HEK293 (cell line): ENCODE measurements at regions not wholly inside any gene's neighbourhood (a gene's known extent, or its start where the extent isn't known, plus 50 kb on each side); places are given as distances from the start of the nearest gene placed in this dataset.

Experiments used
- CTCF ChIA-PET: fragments of 350-600 bp; formaldehyde crosslinking; extraction: SDS; loops from one replicate; lab custom pipeline; 2021; ENCODE audit warnings: antibody characterized with exemption; lab: Yijun Ruan, JAX
- POLR2A ChIA-PET: fragments of 300-600 bp; formaldehyde crosslinking; extraction: SDS; loops from one replicate; lab custom pipeline; 2020; ENCODE audit warnings: antibody characterized with exemption, inconsistent platforms; lab: Yijun Ruan, JAX
- H3K27ac ChIP-seq: fragments of 200-500 bp; sonication (Bioruptor generic); 2 replicates; pipeline ENCODE4 v1.5.1; 2014; ENCODE audit warnings: low read depth, low read length, control low read depth, inconsistent platforms; ENCODE audit errors: extremely low read depth
- H3K36me3 ChIP-seq, 2 experiments: fragments of 200-500 bp in 1 of 2; sonication (Bioruptor generic) in 1 of 2; 1 replicate in 1 of 2; 2 replicates in 1 of 2; pipeline ENCODE4 v1.5.1; 2014 to 2017; ENCODE audit warnings: inconsistent platforms in 2 of 2, low read length in 2 of 2; ENCODE audit not compliant: control insufficient read depth in 2 of 2, insufficient read depth in 1 of 2
- H3K4me1 ChIP-seq: fragments of 200-500 bp; sonication (Bioruptor generic); 2 replicates; pipeline ENCODE4 v1.5.1; 2014; ENCODE audit warnings: mild to moderate bottlenecking, low read length, inconsistent platforms; ENCODE audit not compliant: control insufficient read depth, insufficient read depth
- H3K4me3 ChIP-seq: 2 replicates; pipeline ENCODE4 v1.5.1; 2011; ENCODE audit warnings: low read depth, mild to moderate bottlenecking, control low read depth, low read length, moderate library complexity
- H3K9me3 ChIP-seq: fragments of 200-500 bp; sonication (Bioruptor generic); 2 replicates; pipeline ENCODE4 v1.5.1; 2014; ENCODE audit warnings: low read depth, low read length, inconsistent platforms; ENCODE audit not compliant: control insufficient read depth, insufficient read depth
- BCL6B ChIP-seq: fragments of 450-650 bp; formaldehyde crosslinking; IDR thresholded peaks from 2 replicates; pipeline ENCODE4 v1.5.1; 2017; ENCODE audit warnings: missing biosample characterization, missing genetic modification characterization
- HOXD13 ChIP-seq: sonication (generic); formaldehyde crosslinking; IDR thresholded peaks from 2 replicates; pipeline ENCODE4 v1.8.0; 2022; ENCODE audit warnings: missing genetic modification reagents, borderline replicate concordance
- IKZF3 ChIP-seq: fragments of 450-650 bp; IDR thresholded peaks from 2 replicates; pipeline ENCODE4 v1.5.0; 2018; ENCODE audit warnings: missing biosample characterization, mild to moderate bottlenecking, missing genetic modification characterization, moderate library complexity
- OSR2 ChIP-seq: fragments of 450-650 bp; formaldehyde crosslinking; IDR thresholded peaks from 2 replicates; pipeline ENCODE4 v1.5.1; 2016; ENCODE audit warnings: missing biosample characterization, missing genetic modification characterization
- SP2 ChIP-seq: fragments of 450-650 bp; formaldehyde crosslinking; IDR thresholded peaks from 2 replicates; pipeline ENCODE4 v1.5.1; 2016; ENCODE audit warnings: missing biosample characterization, missing genetic modification characterization
- ZBTB21 ChIP-seq: fragments of 450-650 bp; formaldehyde crosslinking; IDR thresholded peaks from 2 replicates; pipeline ENCODE4 v1.5.1; 2017; ENCODE audit warnings: missing biosample characterization, missing genetic modification characterization
- ZFP69B ChIP-seq: fragments of 450-650 bp; formaldehyde crosslinking; IDR thresholded peaks from 2 replicates; pipeline ENCODE4 v1.5.1; 2016; ENCODE audit warnings: missing biosample characterization, missing genetic modification characterization
- ZNF132 ChIP-seq: fragments of 450-650 bp; formaldehyde crosslinking; IDR thresholded peaks from 2 replicates; pipeline ENCODE4 v1.5.1; 2017; ENCODE audit warnings: missing biosample characterization, missing genetic modification characterization, borderline replicate concordance
- ZNF157 ChIP-seq: fragments of 450-650 bp; formaldehyde crosslinking; IDR thresholded peaks from 2 replicates; pipeline ENCODE4 v1.5.1; 2016; ENCODE audit warnings: missing biosample characterization, missing genetic modification characterization
- ZNF202 ChIP-seq: fragments of 450-650 bp; formaldehyde crosslinking; IDR thresholded peaks from 2 replicates; pipeline ENCODE4 v1.5.1; 2016; ENCODE audit warnings: missing biosample characterization, missing genetic modification characterization, borderline replicate concordance
- ZNF223 ChIP-seq: fragments of 450-650 bp; formaldehyde crosslinking; IDR thresholded peaks from 2 replicates; pipeline ENCODE4 v1.5.1; 2016; ENCODE audit warnings: missing biosample characterization, missing genetic modification characterization
- ZNF423 ChIP-seq: fragments of 450-650 bp; formaldehyde crosslinking; IDR thresholded peaks from 2 replicates; pipeline ENCODE4 v1.5.1; 2016; ENCODE audit warnings: missing biosample characterization, missing genetic modification characterization
- ZNF530 ChIP-seq: fragments of 450-650 bp; formaldehyde crosslinking; IDR thresholded peaks from 2 replicates; pipeline ENCODE4 v1.5.1; 2016; ENCODE audit warnings: low read depth, missing biosample characterization, missing genetic modification characterization
- ZNF560 ChIP-seq: fragments of 450-650 bp; formaldehyde crosslinking; IDR thresholded peaks from 2 replicates; pipeline ENCODE4 v1.5.1; 2017; ENCODE audit warnings: missing biosample characterization, missing genetic modification characterization, borderline replicate concordance
- ZNF600 ChIP-seq: fragments of 450-650 bp; formaldehyde crosslinking; IDR thresholded peaks from 2 replicates; pipeline ENCODE4 v1.5.1; 2016; ENCODE audit warnings: missing biosample characterization, missing genetic modification characterization
- ZNF670 ChIP-seq: fragments of 450-650 bp; formaldehyde crosslinking; IDR thresholded peaks from 2 replicates; pipeline ENCODE4 v1.5.1; 2016; ENCODE audit warnings: missing biosample characterization, missing genetic modification characterization, low read depth
- ZNF747 ChIP-seq: fragments of 450-650 bp; formaldehyde crosslinking; IDR thresholded peaks from 2 replicates; pipeline ENCODE4 v1.5.1; 2016; ENCODE audit warnings: missing biosample characterization, missing genetic modification characterization
- ZNF830 ChIP-seq: fragments of 450-650 bp; IDR thresholded peaks from 2 replicates; pipeline ENCODE4 v1.5.0; 2018; ENCODE audit warnings: missing biosample characterization, missing genetic modification characterization, low read depth, mild to moderate bottlenecking, moderate library complexity
- ZSCAN30 ChIP-seq: fragments of 450-650 bp; IDR thresholded peaks from 2 replicates; pipeline ENCODE4 v1.5.1; 2018; ENCODE audit warnings: missing biosample characterization, mild to moderate bottlenecking, missing genetic modification characterization, moderate library complexity
- TF ChIP-seq, protein P1 (sequence below): fragments of 450-650 bp; formaldehyde crosslinking; IDR thresholded peaks from 2 replicates; pipeline ENCODE4 v1.5.1; 2016; ENCODE audit warnings: missing biosample characterization, missing genetic modification characterization
- TF ChIP-seq, protein P2 (sequence below): fragments of 450-650 bp; formaldehyde crosslinking; IDR thresholded peaks from 2 replicates; pipeline ENCODE4 v1.5.1; 2016; ENCODE audit warnings: missing biosample characterization, missing genetic modification characterization

DNA sequence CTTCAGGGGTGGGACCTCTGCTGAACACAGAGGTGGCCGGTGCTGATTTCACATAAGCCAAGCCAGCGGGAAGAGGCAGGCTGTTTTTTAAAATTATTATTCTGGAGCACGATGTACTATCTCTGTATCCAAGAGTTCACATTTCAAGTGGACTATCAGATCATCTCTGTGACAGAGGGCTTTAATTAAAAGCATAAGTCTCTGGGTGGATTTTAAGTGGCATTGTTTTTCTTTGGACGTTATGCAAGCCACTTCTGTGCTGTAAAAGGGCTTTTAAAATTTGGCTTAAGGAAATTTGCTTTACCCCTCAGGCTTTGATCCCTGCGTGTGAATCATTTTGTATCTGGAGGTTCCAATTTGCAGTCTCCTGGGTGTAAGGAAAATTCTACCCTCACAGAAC, 124.7 kb downstream of the PALM2AKAP2 start:
- Histone ChIP-seq H3K4me3 (no peak overlapping the region), H3K36me3 (no peaks in the 10 kb centered on the region), H3K9me3 (no peaks in the 10 kb centered on the region), H3K27ac (no peak overlapping the region), H3K4me1 (no peaks in the 10 kb centered on the region)
- ChIA-PET POLR2A (no interaction called here), CTCF (interaction anchor here (0.5 to 9.4 kb wide), 20 partner anchors 9 to 519 kb away, joined by 3 to 122 read pairs (median 4); no protein-coding TSS in a partner anchor)
- TF ChIP-seq BCL6B = no peak
- no peak for TF ChIP-seq HOXD13 (CRISPR knock-in tag)
- no peak for TF ChIP-seq ZNF670 (tag by site-specific recombination)
- TF ChIP-seq ZNF223 (tag by site-specific recombination) = no peak

- no peak for TF ChIP-seq ZNF600
- no peak for TF ChIP-seq ZNF530 (tag by site-specific recombination)
- TF ChIP-seq IKZF3 (tag by site-specific recombination) = no peak
- TF ChIP-seq ZNF157 = no peak
- TF ChIP-seq ZNF560 = no peak
- TF ChIP-seq, protein P1, sequence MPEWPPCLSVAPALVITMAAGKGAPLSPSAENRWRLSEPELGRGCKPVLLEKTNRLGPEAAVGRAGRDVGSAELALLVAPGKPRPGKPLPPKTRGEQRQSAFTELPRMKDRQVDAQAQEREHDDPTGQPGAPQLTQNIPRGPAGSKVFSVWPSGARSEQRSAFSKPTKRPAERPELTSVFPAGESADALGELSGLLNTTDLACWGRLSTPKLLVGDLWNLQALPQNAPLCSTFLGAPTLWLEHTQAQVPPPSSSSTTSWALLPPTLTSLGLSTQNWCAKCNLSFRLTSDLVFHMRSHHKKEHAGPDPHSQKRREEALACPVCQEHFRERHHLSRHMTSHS (tag by site-specific recombination) = no peak
- TF ChIP-seq SP2 = no peak
- TF ChIP-seq, protein P2, sequence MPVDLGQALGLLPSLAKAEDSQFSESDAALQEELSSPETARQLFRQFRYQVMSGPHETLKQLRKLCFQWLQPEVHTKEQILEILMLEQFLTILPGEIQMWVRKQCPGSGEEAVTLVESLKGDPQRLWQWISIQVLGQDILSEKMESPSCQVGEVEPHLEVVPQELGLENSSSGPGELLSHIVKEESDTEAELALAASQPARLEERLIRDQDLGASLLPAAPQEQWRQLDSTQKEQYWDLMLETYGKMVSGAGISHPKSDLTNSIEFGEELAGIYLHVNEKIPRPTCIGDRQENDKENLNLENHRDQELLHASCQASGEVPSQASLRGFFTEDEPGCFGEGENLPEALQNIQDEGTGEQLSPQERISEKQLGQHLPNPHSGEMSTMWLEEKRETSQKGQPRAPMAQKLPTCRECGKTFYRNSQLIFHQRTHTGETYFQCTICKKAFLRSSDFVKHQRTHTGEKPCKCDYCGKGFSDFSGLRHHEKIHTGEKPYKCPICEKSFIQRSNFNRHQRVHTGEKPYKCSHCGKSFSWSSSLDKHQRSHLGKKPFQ (tag by site-specific recombination) = no peak
- TF ChIP-seq ZBTB21 (tag by site-specific recombination) = no peak
- no peak for TF ChIP-seq ZNF747 (tag by site-specific recombination)
- no peak for TF ChIP-seq ZFP69B (tag by site-specific recombination)
- TF ChIP-seq ZNF202 (tag by site-specific recombination) = no peak
- no peak for TF ChIP-seq BCL6B
- TF ChIP-seq ZNF830 (tag by site-specific recombination) = no peak
- TF ChIP-seq ZSCAN30 (tag by site-specific recombination) = no peak
- TF ChIP-seq ZNF423 (tag by site-specific recombination) = no peak
- TF ChIP-seq OSR2 = no peak
- no peak for TF ChIP-seq ZNF132
- Histone ChIP-seq H3K36me3 (no peaks in the 10 kb centered on the region), H3K4me3 (no peak overlapping the region), H3K4me1 (no peaks in the 10 kb centered on the region), H3K9me3 (no peaks in the 10 kb centered on the region), H3K27ac (no peak overlapping the region)
- CTCF ChIA-PET = interaction anchor here (0.6 to 9.4 kb wide), 4 partner anchors 8 to 259 kb away, joined by 3 to 122 read pairs (median 4); no protein-coding TSS in a partner anchor
- POLR2A ChIA-PET = no interaction called here
These were observed 125.5 kb downstream of the PALM2AKAP2 start for GRCh38 chr9:109905472-109905871.
